AG09309 (cell line): ENCODE measurements at regions not wholly inside any gene's neighbourhood (a gene's known extent, or its start where the extent isn't known, plus 50 kb on each side); places are given as distances from the start of the nearest gene placed in this dataset.

Experiments
- DNase-seq: peaks from one replicate; pipeline ENCODE4 v3.0.0-alpha.2; 2010; ENCODE audit warnings: low read depth
- H3K4me3 ChIP-seq: 2 replicates; pipeline ENCODE4 v1.5.1; 2011; ENCODE audit warnings: mild to moderate bottlenecking, low read depth, low read length, moderate library complexity; ENCODE audit not compliant: control insufficient read depth
- TF ChIP-seq, protein P1 (sequence below): IDR thresholded peaks from 2 replicates; pipeline ENCODE4 v1.5.1; 2011; ENCODE audit warnings: mild to moderate bottlenecking, low read depth, low read length, inconsistent platforms; ENCODE audit not compliant: insufficient read depth, control insufficient read depth; ENCODE audit errors: missing control alignments

DNA sequence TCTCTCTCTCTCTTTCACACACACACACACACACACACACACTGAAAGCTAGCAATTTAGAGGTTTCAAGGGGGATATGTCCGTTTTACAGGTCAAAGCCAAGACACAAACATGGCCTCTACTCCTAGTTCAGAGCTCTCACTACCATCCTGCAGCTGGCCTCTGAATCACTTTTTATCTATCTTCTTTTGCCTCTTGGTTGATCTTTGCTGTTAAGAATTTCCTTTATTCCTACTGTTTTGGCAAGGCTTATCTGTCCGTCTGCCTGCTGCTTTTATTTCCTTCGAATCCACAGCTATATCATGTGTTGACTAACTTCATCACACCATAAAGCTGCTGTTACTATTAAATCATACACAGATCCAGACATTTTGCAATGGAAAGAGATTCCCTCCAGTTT, 543.0 kb downstream of the PLCL1 start:
- DNase-seq, result peak; percentile 7
- TF ChIP-seq, protein P1, sequence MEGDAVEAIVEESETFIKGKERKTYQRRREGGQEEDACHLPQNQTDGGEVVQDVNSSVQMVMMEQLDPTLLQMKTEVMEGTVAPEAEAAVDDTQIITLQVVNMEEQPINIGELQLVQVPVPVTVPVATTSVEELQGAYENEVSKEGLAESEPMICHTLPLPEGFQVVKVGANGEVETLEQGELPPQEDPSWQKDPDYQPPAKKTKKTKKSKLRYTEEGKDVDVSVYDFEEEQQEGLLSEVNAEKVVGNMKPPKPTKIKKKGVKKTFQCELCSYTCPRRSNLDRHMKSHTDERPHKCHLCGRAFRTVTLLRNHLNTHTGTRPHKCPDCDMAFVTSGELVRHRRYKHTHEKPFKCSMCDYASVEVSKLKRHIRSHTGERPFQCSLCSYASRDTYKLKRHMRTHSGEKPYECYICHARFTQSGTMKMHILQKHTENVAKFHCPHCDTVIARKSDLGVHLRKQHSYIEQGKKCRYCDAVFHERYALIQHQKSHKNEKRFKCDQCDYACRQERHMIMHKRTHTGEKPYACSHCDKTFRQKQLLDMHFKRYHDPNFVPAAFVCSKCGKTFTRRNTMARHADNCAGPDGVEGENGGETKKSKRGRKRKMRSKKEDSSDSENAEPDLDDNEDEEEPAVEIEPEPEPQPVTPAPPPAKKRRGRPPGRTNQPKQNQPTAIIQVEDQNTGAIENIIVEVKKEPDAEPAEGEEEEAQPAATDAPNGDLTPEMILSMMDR, result no peak

DNA sequence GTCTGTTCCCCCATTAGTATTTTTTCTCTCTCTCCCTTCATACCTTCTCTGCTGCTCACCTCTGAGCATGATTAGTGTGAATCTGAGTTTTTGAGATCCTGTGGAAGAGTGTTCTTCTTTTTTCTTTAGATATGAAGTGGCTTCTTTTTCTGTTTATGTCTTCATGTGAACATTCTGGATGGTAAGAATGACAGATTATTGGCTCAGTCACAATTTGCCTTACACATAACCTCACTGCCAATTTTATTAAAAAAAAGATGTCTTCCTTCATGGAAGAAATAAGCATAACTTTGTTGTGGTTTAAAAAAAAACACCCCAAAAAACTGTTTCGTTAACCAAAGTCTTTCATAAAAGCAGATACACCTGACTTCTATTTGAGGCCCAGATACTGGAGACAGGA, 539.1 kb downstream of the PLCL1 start:
- TF ChIP-seq, protein P1, result no peak

More for the DNA sequence above, 543.0 kb downstream of the PLCL1 start:
- no peak overlapping the region for H3K4me3 ChIP-seq

GRCh38 chr2:198340846-198341245, 536.5 kb downstream of the PLCL1 start:
- H3K4me3 ChIP-seq, result no peak overlapping the region
- TF ChIP-seq, protein P1, result no peak
- DNase-seq, result no peak

More for the DNA sequence above, 539.1 kb downstream of the PLCL1 start:
- H3K4me3 ChIP-seq, result no peak overlapping the region
- DNase-seq, result no peak

- H3K4me3 ChIP-seq, result no peak overlapping the region
- TF ChIP-seq, protein P1, result no peak
- DNase-seq, result no peak
Measured at GRCh38 chr2:198339116-198339515, 534.7 kb downstream of the PLCL1 start.

- DNase-seq, result no peak
- TF ChIP-seq, protein P1, result no peak
- H3K4me3 ChIP-seq, result no peak overlapping the region
Measured at GRCh38 chr2:198337368-198337767, 533.0 kb downstream of the PLCL1 start.

DNA sequence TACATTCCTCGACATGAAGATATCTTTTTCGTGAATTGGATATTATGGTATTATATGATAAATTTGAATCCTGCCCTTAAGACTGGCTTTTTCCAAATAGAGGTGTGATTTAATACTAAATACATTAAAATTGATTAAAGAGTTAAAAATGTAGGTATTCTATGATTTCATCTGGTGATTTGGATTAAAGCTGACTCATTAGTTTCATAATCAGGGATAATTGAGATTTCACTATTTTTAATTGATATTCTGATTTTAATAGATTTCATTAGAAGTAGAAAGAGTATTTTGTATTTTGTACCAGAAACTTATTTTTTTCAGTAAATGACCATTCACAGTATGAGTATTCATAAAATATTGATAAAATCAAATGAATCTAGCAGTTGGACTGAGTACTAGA, 524.1 kb downstream of the PLCL1 start:
- DNase-seq, result no peak
- H3K4me3 ChIP-seq, result no peak overlapping the region
- TF ChIP-seq, protein P1, result no peak

DNA sequence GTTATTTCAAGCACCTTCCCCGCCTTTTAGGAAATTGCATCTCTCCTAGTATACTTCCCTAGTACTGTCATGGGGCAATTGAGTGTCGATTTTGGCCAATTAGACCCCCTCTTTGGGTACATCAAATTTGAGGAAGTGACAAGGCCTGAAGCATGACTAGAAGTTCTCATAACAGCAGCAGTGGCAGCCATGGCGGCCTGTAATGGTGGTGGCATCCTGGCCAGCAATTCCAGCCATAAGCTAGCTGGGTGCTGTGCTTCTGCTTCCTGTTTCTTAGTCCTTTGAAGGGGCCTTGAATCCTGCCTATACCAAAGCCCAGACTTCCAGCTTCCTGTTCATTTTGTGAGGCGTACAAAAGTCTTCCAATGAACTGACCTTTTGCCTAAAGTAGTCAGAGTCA, 523.1 kb downstream of the PLCL1 start:
- TF ChIP-seq, protein P1, result no peak
- no peak overlapping the region for H3K4me3 ChIP-seq
- no peak for DNase-seq
